Activated T-cell treated with anti-CD3 and anti-CD28 coated beads, Interleukin-2, amount 50 U/mL, for 24 hours (primary cell): ENCODE measurements at regions not wholly inside any gene's neighbourhood (a gene's known extent, or its start where the extent isn't known, plus 50 kb on each side); places are given as distances from the start of the nearest gene placed in this dataset.

Source experiments
- DNase-seq: peaks from one replicate; pipeline ENCODE4 v3.0.0-alpha.2; 2020
- H3K27ac Mint-ChIP-seq: 2 replicates; pipeline ENCODE4 v1.8.0; 2020; ENCODE audit warnings: mild to moderate bottlenecking, mixed read lengths
- H3K27me3 Mint-ChIP-seq: 2 replicates; pipeline ENCODE4 v1.8.0; 2020; ENCODE audit warnings: mixed read lengths
- H3K36me3 Mint-ChIP-seq: 2 replicates; pipeline ENCODE4 v1.8.0; 2020; ENCODE audit warnings: low read depth, mixed read lengths
- H3K4me1 Mint-ChIP-seq: 2 replicates; pipeline ENCODE4 v1.8.0; 2020; ENCODE audit warnings: low read depth, mixed read lengths
- H3K4me3 Mint-ChIP-seq: 2 replicates; pipeline ENCODE4 v1.8.0; 2020; ENCODE audit warnings: mild to moderate bottlenecking, moderate library complexity, mixed read lengths
- H3K9me3 Mint-ChIP-seq: 2 replicates; pipeline ENCODE4 v1.8.0; 2020; ENCODE audit warnings: mixed read lengths

DNA sequence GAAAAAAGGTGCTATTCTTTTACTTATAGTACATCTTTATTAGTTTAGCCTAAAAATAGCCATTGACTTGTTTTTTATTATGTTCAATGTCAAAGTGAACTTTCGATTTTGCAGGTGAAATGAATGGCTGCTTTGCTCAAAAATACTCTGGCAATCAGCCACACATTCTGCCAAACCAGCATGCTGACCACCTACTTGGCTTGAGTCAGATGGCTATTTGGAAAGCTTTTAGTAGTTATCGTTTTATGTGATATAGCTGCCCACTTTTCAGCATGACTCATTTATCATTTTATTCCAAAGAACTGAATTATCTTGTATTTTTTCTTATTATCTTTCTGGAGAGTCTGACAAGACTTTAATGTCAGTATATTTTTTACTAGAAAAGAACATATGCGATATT is 1615.8 kb upstream of the TMEFF2 start:
- H3K27me3 Mint-ChIP-seq, result no peaks in the 10 kb centered on the region
- no peak for DNase-seq
- no peaks in the 10 kb centered on the region for H3K4me1 Mint-ChIP-seq
- H3K36me3 Mint-ChIP-seq, result no peaks in the 10 kb centered on the region
- no peak overlapping the region for H3K27ac Mint-ChIP-seq
- H3K9me3 Mint-ChIP-seq, result no peaks in the 10 kb centered on the region
- H3K4me3 Mint-ChIP-seq, result no peak overlapping the region

DNA sequence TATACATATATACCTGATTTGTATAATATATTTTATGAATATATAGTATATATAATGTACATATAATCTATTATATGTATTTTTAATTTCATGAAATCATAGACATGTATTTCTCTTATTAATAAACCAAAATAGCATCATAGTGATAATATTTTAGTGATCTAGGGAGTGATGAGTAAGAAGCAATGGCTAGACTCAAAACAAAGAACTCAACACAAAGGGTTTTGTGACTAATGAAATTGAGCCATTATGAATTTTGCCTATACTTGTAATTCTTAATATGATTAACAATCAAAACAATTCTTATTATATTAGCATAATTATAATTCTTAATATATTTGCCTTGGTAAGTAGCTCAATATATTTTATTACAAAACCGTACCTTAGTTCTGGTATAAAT is 1614.1 kb upstream of the TMEFF2 start:
- Mint-ChIP-seq H3K36me3 (no peaks in the 10 kb centered on the region), H3K9me3 (no peaks in the 10 kb centered on the region), H3K27me3 (no peaks in the 10 kb centered on the region), H3K27ac (no peak overlapping the region), H3K4me3 (no peak overlapping the region), H3K4me1 (no peaks in the 10 kb centered on the region)
- no peak for DNase-seq

DNA sequence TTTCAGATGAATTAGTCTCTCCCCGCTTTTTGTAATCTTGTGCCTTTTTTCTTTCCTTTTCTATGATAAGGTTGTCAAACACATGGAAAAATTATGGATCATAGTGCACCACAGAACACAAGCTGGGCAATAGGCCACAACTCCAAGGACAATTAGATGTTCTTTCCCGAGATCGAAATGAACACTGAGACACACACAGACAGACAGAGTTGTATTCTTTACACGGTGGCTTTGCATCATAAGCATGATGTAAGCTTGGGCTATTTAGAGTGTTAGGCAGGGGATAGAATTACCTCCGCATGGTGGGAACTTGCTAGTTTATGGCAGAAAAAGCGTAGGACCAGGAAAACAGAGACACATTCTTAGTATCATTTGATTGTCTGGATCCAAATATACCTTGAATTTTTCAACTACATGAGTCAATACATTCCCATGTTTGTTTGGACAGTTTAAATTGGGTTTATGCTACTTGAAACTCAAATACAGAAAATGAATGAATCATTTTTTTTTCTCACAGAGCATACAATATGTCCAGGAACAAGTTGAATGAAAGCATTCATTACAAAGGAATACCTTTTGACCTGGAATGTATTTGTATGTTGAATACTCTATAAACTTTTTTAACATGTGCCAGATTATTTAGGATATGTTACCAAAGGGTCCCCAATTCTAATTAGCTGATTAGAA is 1611.5 kb upstream of the TMEFF2 start:
- Mint-ChIP-seq H3K9me3 (no peaks in the 10 kb centered on the region), H3K4me3 (no peak overlapping the region), H3K27ac (no peak overlapping the region), H3K4me1 (no peaks in the 10 kb centered on the region), H3K36me3 (no peaks in the 10 kb centered on the region), H3K27me3 (no peaks in the 10 kb centered on the region)
- no peak for DNase-seq

DNA sequence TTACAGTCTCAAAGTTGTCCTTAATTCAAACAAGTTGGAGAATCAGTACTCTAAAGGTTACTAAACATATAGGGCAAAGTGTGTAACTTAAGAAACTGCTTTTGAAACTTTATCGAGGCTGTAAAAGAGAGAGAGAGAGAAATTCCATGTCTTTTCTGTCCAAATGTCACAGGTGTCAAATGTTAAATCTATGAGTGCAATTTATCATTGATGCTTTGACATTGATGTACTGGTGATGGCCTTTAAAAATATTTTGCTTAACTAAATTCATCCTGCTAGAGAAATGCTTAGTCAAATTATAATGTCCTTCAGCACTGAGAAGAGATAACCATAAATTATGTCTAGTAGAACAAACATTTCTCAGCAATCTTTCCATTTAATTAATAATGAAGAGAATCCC is 1602.1 kb upstream of the TMEFF2 start:
- Mint-ChIP-seq H3K27ac (no peak overlapping the region), H3K4me1 (no peaks in the 10 kb centered on the region), H3K4me3 (no peak overlapping the region), H3K36me3 (no peaks in the 10 kb centered on the region), H3K9me3 (no peaks in the 10 kb centered on the region), H3K27me3 (no peaks in the 10 kb centered on the region)
- no peak for DNase-seq

DNA sequence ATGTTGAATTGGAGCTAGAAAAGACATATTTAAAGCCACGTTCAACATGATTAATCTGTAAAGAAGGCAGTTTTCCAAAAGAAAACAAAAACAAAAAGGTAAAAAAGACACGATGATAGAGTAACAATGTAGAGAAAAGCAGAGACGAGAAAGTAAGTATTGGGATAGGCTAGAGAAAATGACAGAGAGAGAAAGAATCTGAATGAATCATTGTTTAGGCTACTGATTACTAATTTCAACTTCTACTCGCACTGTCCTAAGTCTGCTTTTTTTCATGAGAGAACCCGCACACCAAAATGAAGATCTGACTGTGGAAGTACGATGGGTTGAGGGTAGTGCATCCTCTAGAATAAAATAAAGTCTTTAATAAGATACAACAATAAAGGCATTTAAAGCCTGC is 1599.2 kb upstream of the TMEFF2 start:
- no peak overlapping the region for H3K4me3 Mint-ChIP-seq
- no peaks in the 10 kb centered on the region for H3K27me3 Mint-ChIP-seq
- no peak for DNase-seq

DNA sequence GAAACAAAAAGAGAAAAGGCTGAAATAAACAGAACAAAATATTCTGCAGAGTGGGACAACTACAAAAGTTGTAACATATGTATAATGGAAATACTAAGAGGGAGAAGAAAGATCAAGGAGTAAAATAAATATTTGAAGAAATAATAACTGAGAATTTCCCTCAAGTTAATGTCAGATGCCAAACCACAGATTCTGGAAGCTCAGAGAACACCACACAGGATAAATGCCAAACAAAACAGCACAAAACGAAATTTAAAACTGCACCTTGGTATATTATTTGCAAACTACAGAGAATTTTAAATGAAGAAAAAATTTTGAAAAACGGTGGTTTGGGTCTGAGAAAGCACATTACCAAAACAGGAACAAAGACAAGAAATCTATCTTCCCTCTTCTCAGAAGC is 1588.9 kb upstream of the TMEFF2 start:
- peaks cover 2% of the 10 kb centered on the region for H3K9me3 Mint-ChIP-seq

More for the DNA sequence above, 1599.2 kb upstream of the TMEFF2 start:
- Mint-ChIP-seq H3K36me3 (no peaks in the 10 kb centered on the region), H3K27ac (no peak overlapping the region), H3K9me3 (no peaks in the 10 kb centered on the region), H3K4me1 (no peaks in the 10 kb centered on the region)

DNA sequence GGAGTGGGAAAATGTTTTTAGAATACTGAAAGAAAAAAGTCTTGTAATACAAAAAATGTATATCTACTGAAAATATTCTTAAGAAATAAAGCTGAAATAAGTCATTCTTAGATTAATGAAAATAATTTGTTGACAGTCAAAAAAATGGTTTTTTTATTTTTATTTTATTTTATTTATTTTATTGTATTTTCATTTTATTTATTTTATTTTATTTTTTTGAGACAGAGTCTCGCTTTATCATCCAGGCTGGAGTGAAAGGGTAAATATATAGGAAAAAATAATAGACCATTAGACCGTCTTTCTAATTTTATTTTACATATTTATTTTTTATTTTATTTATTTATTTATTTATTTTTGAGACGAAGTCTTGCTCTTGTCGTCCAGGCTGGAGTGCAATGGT is 1583.6 kb upstream of the TMEFF2 start:
- H3K4me1 Mint-ChIP-seq, result no peaks in the 10 kb centered on the region
- H3K27ac Mint-ChIP-seq, result no peak overlapping the region
- H3K36me3 Mint-ChIP-seq, result no peaks in the 10 kb centered on the region
- peaks cover 2% of the 10 kb centered on the region for H3K9me3 Mint-ChIP-seq
- H3K27me3 Mint-ChIP-seq, result no peaks in the 10 kb centered on the region
- no peak for DNase-seq
- H3K4me3 Mint-ChIP-seq, result no peak overlapping the region

More for the DNA sequence above, 1588.9 kb upstream of the TMEFF2 start:
- no peaks in the 10 kb centered on the region for H3K27me3 Mint-ChIP-seq
- H3K27ac Mint-ChIP-seq, result no peak overlapping the region
- H3K36me3 Mint-ChIP-seq, result no peaks in the 10 kb centered on the region
- no peak for DNase-seq
- H3K4me3 Mint-ChIP-seq, result no peak overlapping the region
- no peaks in the 10 kb centered on the region for H3K4me1 Mint-ChIP-seq

DNA sequence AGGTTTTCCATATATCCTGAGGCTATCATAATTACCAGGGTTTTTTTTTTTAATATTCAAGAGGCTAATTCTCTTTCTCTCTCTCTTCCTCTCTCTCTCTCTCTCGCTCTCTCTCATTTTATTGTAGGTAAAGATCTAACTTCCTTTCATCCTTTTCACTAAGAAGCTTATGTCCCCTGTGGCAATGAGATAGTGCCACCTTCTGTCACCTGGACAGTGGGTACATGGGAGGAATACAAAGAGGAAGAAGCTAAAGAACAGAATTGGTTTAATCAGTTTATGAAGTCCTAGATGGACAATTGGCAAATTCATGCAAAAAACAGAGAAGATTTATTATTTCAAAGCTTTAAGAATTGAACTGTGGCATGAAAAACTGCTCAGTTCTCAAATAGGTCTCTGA is 1582.3 kb upstream of the TMEFF2 start:
- no peak overlapping the region for H3K4me3 Mint-ChIP-seq
- no peak overlapping the region for H3K27ac Mint-ChIP-seq
- H3K9me3 Mint-ChIP-seq, result no peaks in the 10 kb centered on the region
- no peaks in the 10 kb centered on the region for H3K27me3 Mint-ChIP-seq
- H3K4me1 Mint-ChIP-seq, result no peaks in the 10 kb centered on the region
- no peaks in the 10 kb centered on the region for H3K36me3 Mint-ChIP-seq
- no peak for DNase-seq

DNA sequence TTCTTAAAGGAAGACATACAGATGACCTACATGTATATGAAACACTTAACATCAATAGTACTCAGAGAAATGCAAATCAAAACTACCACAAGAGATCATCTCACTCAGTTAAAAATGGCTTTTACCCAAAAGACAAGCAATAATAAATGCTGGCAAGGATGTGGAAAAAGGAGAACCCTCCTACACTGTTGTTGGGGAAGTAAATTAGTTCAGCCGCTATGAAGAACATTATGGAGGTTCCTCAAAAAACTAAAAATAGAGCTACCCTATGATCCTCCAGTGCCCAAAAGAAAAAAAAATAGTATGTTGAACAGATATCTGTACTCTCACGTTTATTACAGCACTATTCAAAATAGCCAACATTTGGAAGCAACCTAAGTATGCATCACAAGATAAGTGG is 1579.4 kb upstream of the TMEFF2 start:
- no peak for DNase-seq
- H3K36me3 Mint-ChIP-seq, result no peaks in the 10 kb centered on the region
- no peaks in the 10 kb centered on the region for H3K27me3 Mint-ChIP-seq
- no peaks in the 10 kb centered on the region for H3K4me1 Mint-ChIP-seq
- H3K27ac Mint-ChIP-seq, result no peak overlapping the region
- H3K4me3 Mint-ChIP-seq, result no peak overlapping the region
- no peaks in the 10 kb centered on the region for H3K9me3 Mint-ChIP-seq

DNA sequence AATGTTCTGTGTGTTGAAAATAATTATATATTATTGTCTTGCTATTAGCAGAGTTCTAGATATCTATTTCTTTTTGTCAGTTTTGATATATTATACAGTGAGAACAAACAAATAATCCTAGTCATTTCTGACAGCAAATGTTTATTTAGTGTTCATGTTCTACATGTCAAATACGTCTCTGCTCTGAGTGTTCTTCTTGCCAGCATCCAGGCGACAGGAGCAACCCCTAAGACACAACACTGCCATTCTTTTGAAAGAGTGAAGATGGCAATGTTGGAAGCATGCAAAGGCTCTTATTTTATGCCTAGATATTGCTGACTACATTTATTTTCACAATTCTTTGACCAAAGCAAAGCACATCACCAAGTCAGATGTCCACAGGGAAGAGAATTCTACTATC is 1556.6 kb upstream of the TMEFF2 start:
- H3K4me1 Mint-ChIP-seq, result no peaks in the 10 kb centered on the region

DNA sequence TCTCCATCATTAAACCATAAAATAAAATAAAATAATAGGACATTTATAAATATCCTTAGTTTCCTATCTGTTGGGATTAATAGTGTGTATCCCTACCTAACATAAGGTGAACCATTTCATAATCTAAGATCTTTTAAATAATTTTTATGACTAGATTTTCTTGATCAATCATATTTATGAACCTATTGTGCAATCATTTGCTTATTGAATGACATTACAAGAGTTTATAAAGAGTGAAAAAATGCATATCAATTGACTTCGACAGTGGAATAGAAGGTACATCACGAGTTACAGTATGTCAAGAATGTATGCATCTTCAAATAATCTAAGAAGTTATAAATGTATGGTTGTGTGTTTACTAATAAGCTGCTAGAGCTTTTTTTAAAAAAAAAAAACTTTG is 1554.8 kb upstream of the TMEFF2 start:
- DNase-seq, result no peak
- Mint-ChIP-seq H3K27ac (no peak overlapping the region), H3K4me3 (no peak overlapping the region), H3K36me3 (no peaks in the 10 kb centered on the region), H3K9me3 (no peaks in the 10 kb centered on the region), H3K27me3 (no peaks in the 10 kb centered on the region), H3K4me1 (no peaks in the 10 kb centered on the region)

More for the DNA sequence above, 1556.6 kb upstream of the TMEFF2 start:
- Mint-ChIP-seq H3K27ac (no peak overlapping the region), H3K36me3 (no peaks in the 10 kb centered on the region), H3K4me3 (no peak overlapping the region), H3K27me3 (no peaks in the 10 kb centered on the region), H3K9me3 (peaks cover 2% of the 10 kb centered on the region)
- DNase-seq, result no peak

DNA sequence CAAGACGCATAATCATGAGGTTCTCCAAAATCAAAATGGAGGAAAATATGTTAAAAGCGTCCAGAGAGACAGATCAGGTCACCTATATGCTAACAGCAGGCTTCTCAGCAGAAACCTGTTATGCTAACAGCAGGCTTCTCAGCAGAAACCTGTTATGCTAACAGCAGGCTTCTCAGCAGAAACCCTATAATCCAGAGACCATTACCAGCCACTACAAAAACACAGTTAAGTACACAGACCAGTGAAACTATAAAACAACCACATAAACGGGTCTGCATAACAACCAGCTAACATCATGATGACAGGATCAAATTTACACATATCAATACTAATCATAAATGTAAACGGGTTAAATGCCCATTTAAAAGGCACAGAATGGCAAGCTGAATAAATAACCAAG is 1548.4 kb upstream of the TMEFF2 start:
- no peaks in the 10 kb centered on the region for H3K36me3 Mint-ChIP-seq
- no peaks in the 10 kb centered on the region for H3K27me3 Mint-ChIP-seq
- H3K4me3 Mint-ChIP-seq, result no peak overlapping the region
- no peak for DNase-seq
- H3K9me3 Mint-ChIP-seq, result peaks cover 4% of the 10 kb centered on the region
- H3K27ac Mint-ChIP-seq, result no peak overlapping the region
- no peaks in the 10 kb centered on the region for H3K4me1 Mint-ChIP-seq

DNA sequence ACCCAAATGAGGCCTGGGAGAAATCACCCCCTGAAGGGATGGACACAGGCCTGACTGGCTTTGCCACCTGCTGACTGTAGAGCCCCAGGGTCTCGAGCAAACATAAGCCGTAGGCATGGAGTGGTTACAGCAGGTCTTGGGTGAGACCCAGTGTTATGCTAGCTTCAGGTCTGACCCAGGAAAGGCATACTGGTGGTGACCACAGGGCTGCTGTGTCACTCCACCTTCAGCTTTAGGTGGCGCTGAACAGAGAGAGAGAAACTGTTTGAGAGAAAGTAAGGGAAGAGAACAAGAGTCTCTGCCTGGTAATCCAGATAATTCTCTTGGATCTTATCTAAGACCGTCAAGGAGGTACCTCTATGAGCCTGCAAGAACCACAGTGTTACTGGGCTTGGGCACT is 1544.2 kb upstream of the TMEFF2 start:
- no peak for DNase-seq
- no peaks in the 10 kb centered on the region for H3K36me3 Mint-ChIP-seq
- no peaks in the 10 kb centered on the region for H3K9me3 Mint-ChIP-seq
- H3K4me3 Mint-ChIP-seq, result no peak overlapping the region
- H3K4me1 Mint-ChIP-seq, result no peaks in the 10 kb centered on the region
- no peaks in the 10 kb centered on the region for H3K27me3 Mint-ChIP-seq
- H3K27ac Mint-ChIP-seq, result no peak overlapping the region

DNA sequence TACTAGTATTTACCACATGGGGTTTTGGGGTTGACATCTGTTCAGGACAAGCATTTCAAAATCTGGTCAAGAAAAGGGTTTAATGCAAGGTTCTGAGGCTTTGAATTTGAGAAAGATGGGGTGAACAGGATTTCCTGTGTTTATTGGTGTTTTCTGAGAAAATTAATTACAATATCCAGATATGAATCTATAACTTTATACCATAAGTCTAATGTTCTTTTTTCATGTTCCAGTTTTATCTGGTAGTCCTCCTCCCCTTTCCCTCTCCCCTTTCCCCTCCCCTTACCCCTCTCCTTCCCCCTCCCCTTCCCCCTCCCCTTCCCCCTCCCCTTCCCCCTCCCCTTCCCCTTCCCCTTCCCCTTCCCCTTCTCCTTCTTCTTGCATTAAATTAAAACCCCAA is 1518.2 kb upstream of the TMEFF2 start:
- Mint-ChIP-seq H3K27ac (no peak overlapping the region), H3K4me3 (no peak overlapping the region), H3K36me3 (no peaks in the 10 kb centered on the region)

DNA sequence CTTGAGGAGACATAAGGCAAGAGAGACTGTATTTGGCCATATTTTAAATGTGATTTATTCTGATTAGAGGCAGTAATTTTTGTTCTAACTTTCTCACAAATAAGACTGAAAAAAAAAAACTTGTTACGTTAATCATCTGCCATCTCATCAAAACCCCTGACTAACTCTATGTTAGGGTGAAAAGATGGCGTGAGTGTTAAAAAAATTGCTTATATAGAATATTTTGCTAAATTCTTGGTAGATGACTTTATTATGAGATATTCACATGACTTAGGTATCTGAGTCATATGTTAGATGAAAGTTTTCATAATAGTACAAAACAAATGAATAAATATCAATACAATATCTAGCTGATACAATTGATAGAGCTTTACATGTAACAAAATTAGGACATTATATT is 1508.7 kb upstream of the TMEFF2 start:
- Mint-ChIP-seq H3K4me1 (no peaks in the 10 kb centered on the region), H3K4me3 (no peak overlapping the region), H3K36me3 (no peaks in the 10 kb centered on the region), H3K9me3 (peaks cover 2% of the 10 kb centered on the region), H3K27me3 (no peaks in the 10 kb centered on the region), H3K27ac (no peak overlapping the region)
- DNase-seq, result no peak

More for the DNA sequence above, 1518.2 kb upstream of the TMEFF2 start:
- Mint-ChIP-seq H3K4me1 (no peaks in the 10 kb centered on the region), H3K27me3 (no peaks in the 10 kb centered on the region), H3K9me3 (peaks cover 2% of the 10 kb centered on the region)
- DNase-seq, result no peak

DNA sequence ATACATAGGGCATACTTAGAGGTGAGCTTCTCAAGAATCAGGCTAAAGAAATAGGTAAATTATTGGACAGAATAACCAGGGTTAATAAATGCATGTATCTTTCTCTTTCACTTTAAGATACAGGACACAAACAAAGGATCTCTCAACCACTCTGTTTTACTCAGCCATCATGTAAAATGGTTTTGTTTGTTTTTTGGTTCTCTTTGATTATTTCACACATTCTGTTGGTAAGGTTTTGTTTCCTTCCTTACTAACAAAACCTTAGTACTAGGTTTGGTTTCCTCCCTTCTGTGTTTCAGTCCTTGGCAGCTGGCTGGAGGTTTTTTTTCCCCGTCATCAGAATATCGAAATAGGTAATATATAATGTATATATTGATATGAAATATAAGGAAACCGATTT is 1506.8 kb upstream of the TMEFF2 start:
- no peak overlapping the region for H3K4me3 Mint-ChIP-seq
- H3K27me3 Mint-ChIP-seq, result no peaks in the 10 kb centered on the region
- H3K9me3 Mint-ChIP-seq, result peaks cover 2% of the 10 kb centered on the region
- no peak for DNase-seq
- no peaks in the 10 kb centered on the region for H3K36me3 Mint-ChIP-seq
- H3K27ac Mint-ChIP-seq, result no peak overlapping the region
- no peaks in the 10 kb centered on the region for H3K4me1 Mint-ChIP-seq
